HG03460 (cell line): ENCODE measurements at regions not wholly inside any gene's neighbourhood (a gene's known extent, or its start where the extent isn't known, plus 50 kb on each side); places are given as distances from the start of the nearest gene placed in this dataset.

ENCODE experiments used
- ATAC-seq: cut with Tn5 transposase; IDR thresholded peaks from one replicate; pipeline ENCODE4 v1.9.1; 2021; ENCODE audit not compliant: unreplicated experiment

DNA sequence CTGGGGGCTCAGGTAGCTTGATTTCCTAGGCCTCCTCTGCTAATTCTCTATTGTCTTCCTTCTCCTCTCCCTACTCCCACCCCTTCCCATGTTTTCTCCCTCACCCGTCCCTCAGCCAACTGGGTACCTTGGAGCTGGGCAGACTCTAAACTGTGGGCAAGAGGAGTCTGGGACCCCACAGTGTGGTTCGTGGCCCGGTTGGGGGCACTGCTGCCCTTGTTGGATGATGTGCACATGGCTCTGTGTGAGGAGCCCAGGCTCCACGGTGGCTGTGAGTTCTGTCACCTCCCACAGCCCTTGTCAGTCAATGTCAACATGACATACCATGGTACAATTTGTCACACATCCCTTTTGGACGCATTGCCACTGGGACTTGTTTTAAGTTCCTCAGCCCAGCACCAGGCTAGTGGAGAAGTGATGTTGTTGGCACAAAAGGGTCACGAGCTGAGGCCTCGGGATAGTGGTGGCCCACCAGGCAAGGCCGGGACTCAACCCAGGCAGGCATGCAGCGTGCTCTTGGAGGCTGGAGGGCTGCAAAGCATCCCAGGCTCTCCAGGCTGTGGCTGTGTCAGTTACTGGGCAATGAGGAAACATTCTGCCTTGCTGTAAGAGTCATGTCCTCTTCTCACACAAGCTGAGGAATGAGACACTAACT, 142.3 kb downstream of the TLE3 start:
- no peak for ATAC-seq

DNA sequence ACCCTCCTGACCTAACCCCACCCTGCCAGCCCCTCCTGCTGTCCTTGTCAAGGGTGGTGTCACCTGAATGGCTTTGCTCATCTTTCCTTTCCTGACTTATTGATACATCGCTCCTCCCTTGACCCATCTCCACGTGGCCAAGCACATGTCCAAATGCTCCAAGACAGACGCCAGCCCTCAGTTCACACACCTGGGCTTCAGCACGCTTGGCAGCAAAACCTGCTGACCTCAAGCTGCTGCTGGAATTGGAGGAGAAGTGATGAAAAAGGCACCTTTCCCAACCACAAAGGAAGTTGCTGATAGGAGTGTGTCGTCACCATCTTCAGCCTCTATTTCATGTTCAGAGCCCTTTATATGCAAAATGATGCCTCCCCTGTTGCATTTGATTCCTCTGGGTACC, 141.3 kb downstream of the TLE3 start:
- ATAC-seq = no peak

- ATAC-seq = no peak
Measured at GRCh38 chr15:69957175-69957574, 140.5 kb downstream of the TLE3 start.

- ATAC-seq = no peak
Measured at GRCh38 chr15:69958496-69959084, 139.1 kb downstream of the TLE3 start.

DNA sequence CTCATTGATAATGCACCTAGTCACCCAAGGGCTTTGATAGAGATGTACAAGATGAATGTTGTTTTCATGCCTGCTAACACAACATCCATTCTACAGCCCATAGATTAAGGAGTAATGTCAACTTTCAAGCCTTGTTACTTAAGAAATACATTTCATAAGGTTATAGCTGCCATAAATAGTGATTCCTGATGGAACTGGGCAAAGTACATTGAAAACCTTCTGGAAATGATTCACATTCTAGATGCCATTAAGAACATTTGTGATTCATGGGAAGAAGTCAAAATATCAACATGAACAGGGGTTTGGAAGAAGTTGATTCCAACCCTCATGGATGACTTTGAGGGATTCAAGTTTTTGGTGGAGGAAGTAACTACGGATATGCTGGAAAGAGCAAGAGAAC, 135.2 kb downstream of the TLE3 start:
- ATAC-seq = no peak

GRCh38 chr15:69963385-69963784, 134.3 kb downstream of the TLE3 start:
- ATAC-seq = no peak

DNA sequence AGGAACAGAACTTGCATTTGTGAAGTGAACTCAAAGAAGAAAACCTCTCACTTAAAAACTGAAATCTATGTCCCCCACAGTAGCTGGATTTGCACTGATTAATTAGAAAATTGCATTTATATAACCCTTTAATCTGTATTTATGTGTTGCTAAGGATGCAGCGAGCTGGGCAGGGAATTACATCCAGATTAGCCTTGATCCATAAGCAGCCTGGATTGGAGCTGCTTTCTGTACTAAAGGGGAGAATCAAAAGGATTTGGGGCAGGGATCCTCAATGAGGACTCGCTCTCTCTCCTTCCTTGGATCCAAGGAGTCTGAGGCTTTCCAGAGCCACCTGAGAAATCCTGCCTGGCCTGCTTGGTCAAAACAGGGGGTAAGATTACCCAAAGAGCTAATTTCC, 125.9 kb downstream of the TLE3 start:
- no peak for ATAC-seq

DNA sequence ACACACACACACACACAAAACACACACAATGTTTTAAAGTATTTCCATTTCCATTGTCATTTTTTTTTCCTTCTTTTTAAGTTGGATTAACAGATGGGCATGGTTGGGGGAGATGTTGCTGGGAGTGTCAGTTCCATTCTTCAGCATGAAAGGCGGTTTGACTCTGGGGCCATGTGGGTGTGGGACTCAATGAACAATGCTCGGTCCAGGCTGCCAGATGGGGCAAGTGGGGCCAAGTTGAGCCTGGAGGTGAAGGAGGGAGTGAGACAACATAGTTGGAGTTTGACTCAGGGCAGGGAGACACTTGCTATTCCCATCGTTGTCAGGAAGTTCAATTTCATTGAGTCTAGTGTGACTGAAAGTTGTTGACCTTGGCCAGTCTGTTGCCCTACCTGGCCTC, 125.3 kb downstream of the TLE3 start:
- ATAC-seq = no peak

- ATAC-seq = no peak
Measured at GRCh38 chr15:69973102-69973714, 124.5 kb downstream of the TLE3 start.

GRCh38 chr15:69973880-69974279, 123.8 kb downstream of the TLE3 start:
- no peak for ATAC-seq

- no peak for ATAC-seq
Measured at GRCh38 chr15:69974321-69974720, 123.4 kb downstream of the TLE3 start.

- no peak for ATAC-seq
Measured at GRCh38 chr15:69976366-69976994, 121.2 kb downstream of the TLE3 start.

- ATAC-seq = no peak
Measured at GRCh38 chr15:69978603-69979002, 119.1 kb downstream of the TLE3 start.

GRCh38 chr15:69979262-69979661, 118.5 kb downstream of the TLE3 start:
- peak; percentile 39 for ATAC-seq

GRCh38 chr15:69979783-69980182, 117.9 kb downstream of the TLE3 start:
- ATAC-seq = peak; percentile 91

DNA sequence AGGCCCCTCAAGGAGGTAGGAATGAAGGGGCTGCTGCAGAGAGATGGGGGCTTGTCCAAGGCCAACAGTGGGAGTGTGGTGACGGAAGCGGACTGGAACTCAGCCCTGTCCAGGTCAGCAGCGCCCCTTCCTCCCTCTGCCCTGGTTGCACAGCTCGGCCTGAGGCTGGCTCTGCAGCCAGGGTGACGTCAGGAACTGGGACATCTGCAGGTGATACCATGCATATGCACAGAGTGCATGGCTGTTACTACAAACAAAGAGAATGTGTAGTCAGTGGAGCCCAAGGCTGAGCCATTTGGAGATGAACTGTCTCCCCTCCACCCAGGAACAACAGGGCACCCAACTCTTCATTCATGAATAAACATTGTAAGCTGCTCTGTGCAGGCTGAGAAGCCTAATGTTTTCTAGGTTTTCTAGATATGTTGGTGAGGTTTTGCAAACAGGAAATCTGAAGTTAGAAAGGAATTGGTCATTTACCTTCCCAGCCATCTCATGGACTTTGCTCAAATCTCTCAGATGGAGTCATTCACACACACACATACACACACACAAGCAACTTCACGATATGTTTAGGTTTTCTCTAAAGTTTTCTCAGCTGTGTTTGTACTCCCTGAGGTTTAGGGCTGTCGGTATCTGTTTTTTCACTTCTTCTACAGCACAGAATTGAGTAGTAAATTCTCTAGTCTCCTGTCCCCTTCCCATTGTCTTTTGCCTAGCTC, 117.2 kb downstream of the TLE3 start:
- ATAC-seq = peak; percentile 11

DNA sequence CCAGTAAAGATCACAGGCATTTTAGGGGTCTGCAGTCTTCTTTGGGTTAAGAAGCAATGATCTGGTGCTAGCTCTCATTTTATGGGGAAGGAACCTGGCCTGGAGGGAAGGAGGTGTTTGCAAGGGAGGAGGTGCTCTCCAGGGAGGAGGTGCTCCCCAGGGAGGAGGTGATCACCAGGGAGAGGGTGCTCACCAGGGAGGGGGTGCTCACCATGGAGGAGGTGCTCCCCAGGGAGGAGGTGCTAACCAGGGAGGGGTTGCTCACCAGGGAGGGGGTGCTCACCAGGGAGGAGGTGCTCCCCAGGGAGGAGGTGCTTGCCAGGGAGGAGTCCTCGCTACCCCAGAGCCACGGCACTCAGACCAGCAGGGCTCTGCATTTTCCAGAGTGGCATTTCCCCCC, 115.7 kb downstream of the TLE3 start:
- ATAC-seq = no peak

- no peak for ATAC-seq
Measured at GRCh38 chr15:69983696-69984265, 113.9 kb downstream of the TLE3 start.

DNA sequence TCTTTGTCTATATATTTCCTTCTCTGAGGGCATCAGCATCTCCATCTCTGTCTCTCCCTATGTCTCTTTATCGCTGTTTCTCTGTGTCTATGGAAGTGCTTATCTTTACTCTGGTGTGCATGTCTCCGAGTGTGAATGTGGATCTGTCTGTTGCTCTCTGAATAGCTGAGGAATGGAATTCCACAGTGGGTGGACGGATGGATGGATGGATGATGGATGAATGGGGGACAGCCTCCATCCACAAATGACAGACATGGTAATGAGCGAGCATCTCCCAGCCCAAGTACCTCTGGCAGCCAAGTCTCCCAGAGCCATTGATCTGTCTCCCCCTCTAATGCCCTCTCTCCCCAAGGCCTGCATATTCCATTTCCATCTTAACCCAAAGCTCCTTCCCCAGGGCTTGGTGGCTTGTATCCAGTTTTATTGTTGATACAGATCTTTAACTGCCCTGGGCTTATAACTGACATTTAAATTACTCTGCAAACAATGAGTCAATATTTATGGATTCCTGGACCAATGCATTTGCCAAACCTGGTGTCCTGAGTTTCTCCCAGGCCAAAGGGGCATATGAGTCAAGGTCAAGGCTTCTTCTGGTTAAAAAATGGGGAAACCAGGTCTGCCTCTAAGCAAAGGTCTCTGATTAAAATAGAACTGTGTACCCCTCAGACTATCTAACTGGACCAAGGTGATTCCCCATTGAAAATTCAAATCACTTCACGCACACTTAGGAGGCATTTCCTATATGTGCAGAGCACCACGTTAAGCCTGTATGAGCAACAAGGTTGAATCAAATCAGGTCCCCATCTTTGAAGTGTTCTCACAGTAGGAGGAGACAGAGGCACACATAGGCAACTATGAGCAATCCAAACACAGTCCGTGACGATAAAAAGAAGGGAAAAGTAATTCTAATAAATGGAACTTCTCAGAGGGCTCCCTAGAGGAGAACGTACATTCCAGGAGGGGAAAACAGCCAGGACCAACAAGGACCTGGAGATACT, 109.9 kb downstream of the TLE3 start:
- no peak for ATAC-seq
